GM12865 (cell line): ENCODE measurements at regions not wholly inside any gene's neighbourhood (a gene's known extent, or its start where the extent isn't known, plus 50 kb on each side); places are given as distances from the start of the nearest gene placed in this dataset.

ENCODE experiments used
- DNase-seq: peaks from one replicate; pipeline ENCODE4 v3.0.0; 2010; ENCODE audit warnings: low read depth
- H3K4me3 ChIP-seq: 2 replicates; pipeline ENCODE4 v1.5.1; 2011; ENCODE audit warnings: mild to moderate bottlenecking, low read depth, low read length, control low read depth
- TF ChIP-seq, protein P1 (sequence below): IDR thresholded peaks from 2 replicates; pipeline ENCODE4 v1.5.1; 2011; ENCODE audit warnings: low read length, control low read depth, low read depth, inconsistent platforms; ENCODE audit not compliant: insufficient read depth; ENCODE audit errors: missing control alignments

DNA sequence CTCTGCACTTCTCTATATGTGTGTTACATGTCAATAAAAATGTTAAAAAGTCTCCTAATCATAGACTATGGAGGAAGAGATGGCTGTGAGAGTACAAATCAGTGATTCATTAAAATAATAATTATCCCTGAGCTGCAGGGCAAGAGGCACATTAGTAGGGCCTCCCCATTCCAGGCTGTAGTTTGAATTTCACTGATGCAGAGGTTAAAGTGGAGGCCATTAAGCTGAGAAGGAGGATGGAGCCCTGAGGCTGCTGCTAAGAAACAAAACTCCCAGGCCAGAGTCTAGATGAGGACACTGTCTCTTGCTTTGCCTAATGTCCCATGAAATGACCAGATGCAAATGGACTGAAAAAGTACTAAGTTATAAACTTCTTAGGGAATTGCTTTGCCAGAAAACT, 89.1 kb upstream of the WDR26 start:
- no peak overlapping the region for H3K4me3 ChIP-seq
- TF ChIP-seq, protein P1, sequence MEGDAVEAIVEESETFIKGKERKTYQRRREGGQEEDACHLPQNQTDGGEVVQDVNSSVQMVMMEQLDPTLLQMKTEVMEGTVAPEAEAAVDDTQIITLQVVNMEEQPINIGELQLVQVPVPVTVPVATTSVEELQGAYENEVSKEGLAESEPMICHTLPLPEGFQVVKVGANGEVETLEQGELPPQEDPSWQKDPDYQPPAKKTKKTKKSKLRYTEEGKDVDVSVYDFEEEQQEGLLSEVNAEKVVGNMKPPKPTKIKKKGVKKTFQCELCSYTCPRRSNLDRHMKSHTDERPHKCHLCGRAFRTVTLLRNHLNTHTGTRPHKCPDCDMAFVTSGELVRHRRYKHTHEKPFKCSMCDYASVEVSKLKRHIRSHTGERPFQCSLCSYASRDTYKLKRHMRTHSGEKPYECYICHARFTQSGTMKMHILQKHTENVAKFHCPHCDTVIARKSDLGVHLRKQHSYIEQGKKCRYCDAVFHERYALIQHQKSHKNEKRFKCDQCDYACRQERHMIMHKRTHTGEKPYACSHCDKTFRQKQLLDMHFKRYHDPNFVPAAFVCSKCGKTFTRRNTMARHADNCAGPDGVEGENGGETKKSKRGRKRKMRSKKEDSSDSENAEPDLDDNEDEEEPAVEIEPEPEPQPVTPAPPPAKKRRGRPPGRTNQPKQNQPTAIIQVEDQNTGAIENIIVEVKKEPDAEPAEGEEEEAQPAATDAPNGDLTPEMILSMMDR, result no peak

DNA sequence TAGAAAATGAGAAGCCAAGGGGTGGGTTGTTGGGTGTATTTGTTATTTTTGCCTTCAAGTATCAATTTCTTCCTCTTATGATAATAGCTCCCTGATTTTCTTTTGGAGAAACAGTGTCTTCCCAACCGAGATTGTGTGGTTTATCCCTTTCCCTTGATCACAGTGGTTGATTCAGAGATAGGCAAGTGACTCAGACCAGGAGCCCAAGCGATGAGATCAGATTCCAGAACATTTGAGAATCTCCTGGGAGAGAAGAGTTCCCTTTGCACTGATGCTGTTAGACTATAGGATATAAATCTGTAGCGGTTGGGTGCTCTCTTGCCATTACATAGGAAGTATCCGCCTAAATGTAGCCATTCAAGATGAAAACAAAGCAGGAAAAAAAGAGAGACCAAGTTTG, 90.1 kb upstream of the WDR26 start:
- TF ChIP-seq, protein P1, result no peak

More for the DNA sequence above, 89.1 kb upstream of the WDR26 start:
- no peak for DNase-seq

DNA sequence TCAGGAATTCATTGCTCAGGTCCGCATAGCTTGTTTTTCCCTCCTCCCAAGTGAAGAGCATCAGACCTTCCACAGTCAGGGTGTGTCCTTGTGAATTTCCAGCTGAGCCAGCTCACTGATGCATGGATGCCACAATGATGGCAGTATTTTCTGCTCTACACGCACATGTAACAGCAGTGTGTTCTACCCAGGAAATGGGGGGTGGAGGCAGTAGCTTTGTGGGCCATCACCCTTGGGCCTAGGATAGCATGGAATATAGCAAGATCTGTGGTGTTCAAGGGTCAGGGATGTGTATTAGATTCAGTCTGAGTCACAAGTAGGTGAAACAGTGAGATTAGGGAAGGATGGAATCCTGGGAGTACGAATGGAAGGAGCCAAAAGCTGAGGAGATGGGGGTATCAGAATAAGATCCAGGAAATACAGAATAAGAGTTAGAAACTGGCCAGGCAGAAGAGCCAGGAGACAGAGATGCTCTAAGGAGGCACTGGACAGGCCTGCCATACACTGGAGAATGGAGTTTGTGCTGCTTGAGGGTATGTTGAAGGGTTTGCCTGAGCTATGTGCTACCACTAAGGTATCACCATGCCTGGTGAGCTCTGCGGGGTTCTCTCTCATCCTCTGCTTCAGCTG, 90.6 kb upstream of the CNIH3 start:
- no peak overlapping the region for H3K4me3 ChIP-seq
- TF ChIP-seq, protein P1, result no peak
- DNase-seq, result no peak

More for the DNA sequence above, 90.1 kb upstream of the WDR26 start:
- no peak for DNase-seq
- no peak overlapping the region for H3K4me3 ChIP-seq

DNA sequence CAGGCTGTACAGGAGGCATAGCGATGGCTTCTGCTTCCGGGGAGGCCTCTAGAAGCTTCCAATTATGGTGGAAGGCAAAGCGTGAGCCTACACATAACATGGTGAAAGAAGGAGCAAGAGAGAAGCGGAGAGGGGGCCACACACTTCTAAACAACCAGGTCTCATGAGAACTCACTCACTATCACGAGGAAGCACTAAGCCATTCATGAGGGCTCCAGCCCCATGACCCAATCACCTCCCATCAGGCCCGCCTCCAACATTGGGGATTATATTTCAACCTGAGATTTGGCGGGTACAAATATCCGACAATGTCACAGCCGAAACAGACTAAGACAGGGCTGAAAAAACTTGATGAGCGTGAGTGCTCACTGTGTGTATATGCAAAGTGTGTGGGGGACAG, 89.3 kb upstream of the CNIH3 start:
- DNase-seq, result no peak
- no peak overlapping the region for H3K4me3 ChIP-seq
- TF ChIP-seq, protein P1, result no peak

DNA sequence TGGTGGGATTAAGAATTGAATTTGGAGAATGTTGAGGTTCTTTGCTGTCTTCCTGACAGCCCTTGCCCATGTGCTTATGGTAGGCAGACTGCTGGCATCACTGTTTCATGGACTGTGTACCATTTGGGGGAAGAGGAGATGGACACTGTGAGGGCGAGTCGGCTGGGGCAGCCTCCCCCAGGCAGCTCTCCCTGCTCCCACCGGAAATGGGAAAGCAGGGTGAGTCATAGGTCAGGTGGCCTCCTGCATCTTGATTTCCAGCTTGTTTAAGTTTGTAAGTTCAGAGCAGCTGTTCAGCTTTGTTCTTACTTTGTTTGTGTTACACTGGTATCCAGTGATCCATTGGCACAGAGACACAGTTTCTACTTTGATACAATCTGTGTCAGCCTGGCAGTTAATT, 87.2 kb upstream of the CNIH3 start:
- no peak for DNase-seq
- TF ChIP-seq, protein P1, result no peak
- H3K4me3 ChIP-seq, result no peak overlapping the region

DNA sequence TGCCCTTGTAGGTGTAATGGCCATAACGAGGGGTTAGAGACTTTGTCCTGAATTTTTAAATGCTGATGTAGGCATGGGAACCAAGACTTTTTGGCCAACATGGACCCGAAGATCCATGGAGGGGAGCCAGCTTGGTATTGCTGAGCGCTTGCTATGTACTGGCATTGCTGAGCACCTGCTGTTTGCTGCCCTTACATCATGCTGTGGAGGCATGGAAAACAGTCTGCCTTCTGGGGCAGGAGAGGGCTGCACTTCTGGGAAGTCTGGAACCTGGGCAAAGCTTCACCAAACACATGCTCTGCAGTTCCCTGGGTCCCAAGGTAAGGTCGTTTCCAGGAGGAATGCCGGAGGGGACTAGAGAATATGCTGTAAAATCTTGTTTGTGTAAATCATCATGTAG, 86.3 kb upstream of the CNIH3 start:
- H3K4me3 ChIP-seq, result no peak overlapping the region
- TF ChIP-seq, protein P1, result no peak
- no peak for DNase-seq

DNA sequence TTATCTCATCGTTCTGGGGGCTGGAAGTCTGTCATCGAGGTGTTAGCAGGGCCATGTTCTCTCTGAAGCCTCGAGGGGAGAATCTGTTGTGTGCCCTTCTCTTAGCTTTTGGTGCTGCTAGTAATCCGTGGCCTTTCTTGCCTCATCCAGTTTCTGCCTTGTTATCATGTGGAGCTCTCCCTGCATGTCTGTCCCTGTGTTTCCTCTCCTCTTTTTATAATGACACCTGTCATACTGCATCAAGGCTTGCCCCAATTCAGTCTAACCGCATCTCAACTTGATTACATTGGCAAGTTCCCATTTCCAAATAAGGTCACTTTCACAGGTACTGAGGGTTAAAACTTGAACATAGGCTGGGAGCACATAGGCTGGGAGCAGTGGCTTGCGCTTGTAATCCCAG, 82.6 kb upstream of the CNIH3 start:
- TF ChIP-seq, protein P1, result no peak
- DNase-seq, result no peak
- H3K4me3 ChIP-seq, result no peak overlapping the region
